HEK293T (cell line): ENCODE measurements at regions not wholly inside any gene's neighbourhood (a gene's known extent, or its start where the extent isn't known, plus 50 kb on each side); places are given as distances from the start of the nearest gene placed in this dataset.

Source experiments
- ARNT ChIP-seq: fragments of 450-650 bp; IDR thresholded peaks from 2 replicates; pipeline ENCODE4 v1.6.1; 2017; ENCODE audit warnings: mild to moderate bottlenecking
- BHLHE40 ChIP-seq: fragments of 450-650 bp; IDR thresholded peaks from 2 replicates; pipeline ENCODE4 v1.6.1; 2016; ENCODE audit warnings: mild to moderate bottlenecking, moderate library complexity, borderline replicate concordance
- CTBP1 ChIP-seq: fragments of 450-650 bp; IDR thresholded peaks from 2 replicates; pipeline ENCODE4 v1.6.1; 2016; ENCODE audit warnings: borderline replicate concordance
- ELF4 ChIP-seq: fragments of 450-650 bp; IDR thresholded peaks from 2 replicates; pipeline ENCODE4 v1.6.1; 2017; ENCODE audit warnings: antibody characterized with exemption
- FOXA1 ChIP-seq: fragments of 450-650 bp; IDR thresholded peaks from 2 replicates; pipeline ENCODE4 v1.6.1; 2016; ENCODE audit warnings: mild to moderate bottlenecking
- FOXK2 ChIP-seq: fragments of 450-650 bp; IDR thresholded peaks from 2 replicates; pipeline ENCODE4 v1.6.1; 2016; ENCODE audit warnings: mild to moderate bottlenecking
- FOXM1 ChIP-seq: fragments of 450-650 bp; IDR thresholded peaks from 2 replicates; pipeline ENCODE4 v1.6.1; 2017; ENCODE audit warnings: mild to moderate bottlenecking, borderline replicate concordance
- HDGF ChIP-seq: fragments of 450-650 bp; IDR thresholded peaks from 2 replicates; pipeline ENCODE4 v1.6.1; 2017; ENCODE audit warnings: antibody characterized with exemption, borderline replicate concordance
- L3MBTL2 ChIP-seq: fragments of 450-650 bp; conservative IDR thresholded peaks from 2 replicates; pipeline ENCODE4 v1.6.1; 2016; ENCODE audit warnings: mild to moderate bottlenecking
- SP1 ChIP-seq: fragments of 450-650 bp; IDR thresholded peaks from 2 replicates; pipeline ENCODE4 v1.6.1; 2017
- SUZ12 ChIP-seq: fragments of 450-650 bp; IDR thresholded peaks from 2 replicates; pipeline ENCODE4 v1.6.1; 2016; ENCODE audit warnings: mild to moderate bottlenecking
- TARDBP ChIP-seq: fragments of 450-650 bp; IDR thresholded peaks from 2 replicates; pipeline ENCODE4 v1.6.1; 2016
- TF ChIP-seq, protein P1 (sequence below): fragments of 450-650 bp; IDR thresholded peaks from 2 replicates; pipeline ENCODE4 v1.6.1; 2016

DNA sequence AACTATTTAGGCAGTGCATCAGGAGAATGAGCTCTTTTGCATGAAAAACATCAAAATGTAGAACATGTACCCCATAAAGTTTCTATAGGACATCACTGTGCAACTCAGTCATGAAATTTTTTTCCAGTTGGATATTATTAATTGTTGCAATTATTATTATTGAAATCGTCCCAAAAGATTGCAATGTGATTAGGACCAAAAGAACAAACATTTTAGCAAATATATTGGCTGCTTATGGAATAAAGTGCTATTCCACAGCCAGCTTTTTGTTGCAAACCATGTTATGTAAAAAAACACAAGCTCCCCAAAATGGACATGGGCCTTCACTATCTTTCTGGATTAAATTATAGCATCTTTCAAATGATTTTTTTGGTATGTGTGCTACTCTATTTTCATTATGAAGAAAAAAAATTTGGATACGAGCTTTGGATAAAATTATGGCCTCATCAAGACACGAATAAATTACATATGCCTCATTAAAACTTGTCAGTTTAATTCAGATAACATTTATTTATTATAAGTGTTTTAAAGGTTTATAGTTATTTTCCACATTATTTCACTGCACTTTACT, 262.7 kb upstream of the TCF21 start:
- TF ChIP-seq, protein P1, sequence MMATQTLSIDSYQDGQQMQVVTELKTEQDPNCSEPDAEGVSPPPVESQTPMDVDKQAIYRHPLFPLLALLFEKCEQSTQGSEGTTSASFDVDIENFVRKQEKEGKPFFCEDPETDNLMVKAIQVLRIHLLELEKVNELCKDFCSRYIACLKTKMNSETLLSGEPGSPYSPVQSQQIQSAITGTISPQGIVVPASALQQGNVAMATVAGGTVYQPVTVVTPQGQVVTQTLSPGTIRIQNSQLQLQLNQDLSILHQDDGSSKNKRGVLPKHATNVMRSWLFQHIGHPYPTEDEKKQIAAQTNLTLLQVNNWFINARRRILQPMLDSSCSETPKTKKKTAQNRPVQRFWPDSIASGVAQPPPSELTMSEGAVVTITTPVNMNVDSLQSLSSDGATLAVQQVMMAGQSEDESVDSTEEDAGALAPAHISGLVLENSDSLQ: no peak
- no peak for TF ChIP-seq CTBP1
- no peak for TF ChIP-seq FOXM1
- no peak for TF ChIP-seq TARDBP
- TF ChIP-seq BHLHE40: no peak
- TF ChIP-seq HDGF: no peak
- TF ChIP-seq L3MBTL2: no peak
- TF ChIP-seq FOXA1: no peak
- TF ChIP-seq SP1: no peak
- no peak for TF ChIP-seq FOXK2
- no peak for TF ChIP-seq ARNT
- no peak for TF ChIP-seq ELF4
- no peak for TF ChIP-seq SUZ12
